ENCODE measurements at regions not wholly inside any gene's neighbourhood (a gene's known extent, or its start where the extent isn't known, plus 50 kb on each side); places are given as distances from the start of the nearest gene placed in this dataset.

DNA sequence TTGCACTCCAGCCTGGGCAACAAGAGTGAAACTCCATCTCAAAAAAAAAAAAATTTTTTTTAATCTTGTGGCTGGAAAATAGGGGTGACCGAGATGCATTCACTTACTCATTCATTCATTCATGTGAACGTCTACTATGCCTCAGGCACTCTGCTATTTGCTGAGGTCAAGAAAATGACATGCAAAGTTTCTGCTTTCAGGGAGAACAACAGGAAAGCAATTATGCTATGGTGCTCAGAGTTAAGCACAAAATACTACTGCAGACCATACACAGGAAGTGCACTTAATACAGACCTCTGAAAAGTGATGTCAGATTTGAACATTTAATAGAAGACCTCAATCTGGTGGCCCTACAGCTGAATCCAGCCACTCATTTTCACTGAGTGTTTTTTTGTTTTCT is 59.6 kb upstream of the DUSP21 start:
- TF ChIP-seq, protein P1, sequence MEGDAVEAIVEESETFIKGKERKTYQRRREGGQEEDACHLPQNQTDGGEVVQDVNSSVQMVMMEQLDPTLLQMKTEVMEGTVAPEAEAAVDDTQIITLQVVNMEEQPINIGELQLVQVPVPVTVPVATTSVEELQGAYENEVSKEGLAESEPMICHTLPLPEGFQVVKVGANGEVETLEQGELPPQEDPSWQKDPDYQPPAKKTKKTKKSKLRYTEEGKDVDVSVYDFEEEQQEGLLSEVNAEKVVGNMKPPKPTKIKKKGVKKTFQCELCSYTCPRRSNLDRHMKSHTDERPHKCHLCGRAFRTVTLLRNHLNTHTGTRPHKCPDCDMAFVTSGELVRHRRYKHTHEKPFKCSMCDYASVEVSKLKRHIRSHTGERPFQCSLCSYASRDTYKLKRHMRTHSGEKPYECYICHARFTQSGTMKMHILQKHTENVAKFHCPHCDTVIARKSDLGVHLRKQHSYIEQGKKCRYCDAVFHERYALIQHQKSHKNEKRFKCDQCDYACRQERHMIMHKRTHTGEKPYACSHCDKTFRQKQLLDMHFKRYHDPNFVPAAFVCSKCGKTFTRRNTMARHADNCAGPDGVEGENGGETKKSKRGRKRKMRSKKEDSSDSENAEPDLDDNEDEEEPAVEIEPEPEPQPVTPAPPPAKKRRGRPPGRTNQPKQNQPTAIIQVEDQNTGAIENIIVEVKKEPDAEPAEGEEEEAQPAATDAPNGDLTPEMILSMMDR (IDR thresholded peaks at IDR 0.05; ENCODE audit: poor library complexity) = no peak
- TF ChIP-seq EZH2 (IDR thresholded peaks at IDR 0.05; ENCODE audit: borderline replicate concordance) (no peak), EZH2phosphoT487 (IDR thresholded peaks at IDR 0.05; ENCODE audit: low read depth, severe bottlenecking, unreplicated experiment) (no peak)

Measured in hepatocyte (in vitro differentiated cells).